NCI-H1436 treated with DMSO at 0.1 percent for 48 hours (cell line): ENCODE measurements at regions not wholly inside any gene's neighbourhood (a gene's known extent, or its start where the extent isn't known, plus 50 kb on each side); places are given as distances from the start of the nearest gene placed in this dataset.
"Not testable (repeated sequence)": the region's sequence is repeated elsewhere in the genome, so short reads cannot be mapped to it uniquely, and the experiment has no call there.

Source experiments
- DNase-seq: peaks from one replicate; lab custom pipeline; 2025; lab: John Stamatoyannopoulos, UW

GRCh38 chr9:104980039-104980654 lies 52.2 kb upstream of the ABCA1 start:
- DNase-seq: no peak

- DNase-seq: no peak
Observed at GRCh38 chr9:104981543-104982129, 53.7 kb upstream of the ABCA1 start.

DNA sequence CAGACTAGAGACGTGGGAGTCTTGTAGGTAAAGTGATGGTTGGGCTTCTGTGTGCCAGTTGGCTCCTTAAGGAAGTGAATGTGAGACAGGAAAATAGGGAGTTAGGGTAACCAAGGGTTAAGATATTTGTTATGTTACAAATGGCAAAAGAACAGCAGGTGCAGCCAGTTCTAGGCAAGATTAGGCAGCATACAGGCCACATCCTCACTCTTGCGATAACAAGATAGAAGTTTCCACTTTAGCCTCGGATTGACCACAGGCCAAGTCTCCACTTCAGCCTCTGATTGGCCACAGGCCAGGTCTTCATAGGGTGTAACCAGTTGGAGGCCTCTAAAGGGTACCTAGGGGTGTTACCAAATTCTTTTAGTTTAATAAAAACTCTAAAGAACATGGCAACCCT lies 54.6 kb upstream of the ABCA1 start:
- DNase-seq: no peak

DNA sequence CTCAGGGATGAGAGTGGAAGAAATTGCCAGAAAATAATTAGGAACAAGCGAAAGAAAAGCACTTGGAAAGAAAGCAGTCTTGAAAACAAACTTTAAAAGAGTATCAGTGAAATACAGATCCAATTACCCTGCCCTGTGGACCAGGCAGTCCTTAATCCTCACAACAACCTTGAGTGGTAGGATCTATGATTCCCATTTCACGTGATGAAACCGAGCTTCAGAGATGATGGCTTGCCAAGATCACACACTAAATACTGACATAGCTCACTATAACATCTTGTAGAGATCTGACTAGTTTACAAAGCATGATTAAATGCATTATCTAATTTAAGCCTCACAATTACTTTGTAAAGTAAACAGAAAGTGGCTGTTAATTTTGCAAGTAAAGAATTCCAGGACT lies 55.5 kb upstream of the ABCA1 start:
- DNase-seq: no peak

- no peak for DNase-seq
Observed at GRCh38 chr9:104984121-104984520, 56.2 kb upstream of the ABCA1 start.

- DNase-seq: no peak
Observed at GRCh38 chr9:104984542-104984941, 56.6 kb upstream of the ABCA1 start.

- no peak for DNase-seq
Observed at GRCh38 chr9:104984948-104985347, 57.0 kb upstream of the ABCA1 start.

DNA sequence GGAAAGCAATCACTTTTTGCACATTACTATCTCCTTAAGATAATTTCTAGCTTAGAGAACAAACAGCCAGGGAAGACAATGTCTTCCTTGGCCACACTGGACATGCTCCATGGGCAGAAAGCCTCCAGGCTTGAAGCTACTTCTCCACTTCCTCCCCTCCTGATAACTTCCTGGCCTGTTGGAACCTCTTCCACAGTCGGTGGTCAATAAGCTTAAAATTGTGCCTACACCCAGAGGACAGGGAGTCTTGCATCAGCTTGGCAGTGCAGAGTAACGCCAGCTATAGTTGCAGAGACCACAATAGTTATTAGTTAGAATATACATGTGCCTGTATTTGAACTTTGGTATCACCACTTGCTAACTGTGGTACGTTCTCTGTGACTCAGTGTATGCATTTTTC lies 58.1 kb upstream of the ABCA1 start:
- DNase-seq: no peak

- DNase-seq: no peak
Observed at GRCh38 chr9:104987743-104988142, 59.8 kb upstream of the ABCA1 start.

- DNase-seq: no peak
Observed at GRCh38 chr9:104988539-104988938, 60.6 kb upstream of the ABCA1 start.

GRCh38 chr9:104991144-104991953 lies 63.4 kb upstream of the ABCA1 start:
- no peak for DNase-seq

- DNase-seq: no peak
Observed at GRCh38 chr9:104992659-104993058, 64.7 kb upstream of the ABCA1 start.

DNA sequence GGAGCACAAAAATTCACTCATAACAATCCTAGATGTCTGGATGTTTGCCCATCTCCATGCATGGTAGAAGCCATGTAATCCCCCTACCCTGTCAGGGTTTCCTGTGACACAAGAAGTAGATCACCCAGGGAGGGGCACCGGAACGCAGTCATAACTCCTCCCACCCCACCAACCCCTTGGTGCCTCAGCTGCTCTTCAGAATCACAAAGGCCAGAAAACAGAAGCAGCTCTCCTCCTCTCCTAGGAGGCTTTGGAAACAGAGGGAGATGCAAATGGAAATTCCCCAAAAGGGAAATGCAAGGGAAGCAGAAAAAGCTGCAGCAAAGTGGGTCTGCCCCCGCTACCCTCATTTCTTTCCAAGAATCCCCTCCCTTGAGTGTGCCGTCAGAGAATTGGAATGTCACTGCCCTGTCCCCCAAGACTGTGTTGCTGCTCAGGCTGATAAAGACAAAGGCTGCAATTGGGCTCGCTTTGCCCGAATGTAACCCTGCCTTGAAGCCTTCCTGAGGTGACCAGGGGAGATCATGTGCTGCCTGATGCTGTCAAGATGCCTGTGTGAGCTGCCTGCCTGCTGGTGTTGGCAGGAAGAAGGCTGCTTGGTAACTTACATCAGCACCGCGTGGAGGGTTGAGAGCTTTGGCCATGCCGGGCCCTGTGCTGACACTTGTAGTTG lies 65.5 kb upstream of the ABCA1 start:
- DNase-seq: no peak

DNA sequence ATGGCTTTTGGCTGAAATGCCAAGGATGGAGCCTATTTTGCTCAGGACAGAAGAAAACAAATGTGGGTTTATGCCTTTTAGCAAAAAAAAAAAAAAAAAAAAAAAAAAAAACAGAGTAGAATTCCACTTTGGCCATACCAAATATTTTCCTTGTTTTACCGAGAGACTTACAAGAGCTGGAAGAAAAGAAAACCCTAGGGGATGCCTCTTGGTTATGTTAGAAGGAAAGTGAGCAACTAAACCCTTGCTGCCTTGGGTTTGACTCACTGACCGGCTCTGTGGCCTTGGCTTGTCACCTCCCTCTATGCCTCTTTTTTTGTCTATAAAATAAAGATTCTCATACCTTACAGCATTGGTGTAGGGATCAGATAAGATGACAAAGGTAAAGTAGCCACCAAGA lies 69.6 kb upstream of the ABCA1 start:
- DNase-seq: no peak

- DNase-seq: no peak
Observed at GRCh38 chr9:104999136-104999535, 71.2 kb upstream of the ABCA1 start.

DNA sequence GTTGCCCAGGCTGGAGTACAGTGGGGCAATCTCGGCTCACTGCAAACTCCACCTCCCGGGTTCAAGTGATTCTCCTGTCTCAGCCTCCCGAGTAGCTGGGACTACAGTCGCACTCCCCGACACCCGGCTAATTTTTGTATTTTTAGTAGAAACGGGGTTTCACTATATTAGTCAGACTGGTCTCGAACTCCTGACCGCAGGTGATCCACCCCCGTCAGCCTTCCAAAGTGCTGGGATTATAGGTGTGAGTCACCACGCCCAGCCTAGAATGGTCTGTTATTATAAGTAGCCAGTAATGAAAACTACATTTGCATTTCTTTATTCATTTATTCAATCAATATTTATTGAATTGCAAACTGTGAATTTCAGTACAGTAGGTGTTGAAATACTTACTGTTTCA lies 72.6 kb upstream of the ABCA1 start:
- not testable (repeated sequence) for DNase-seq

GRCh38 chr9:105004466-105005090 lies 76.6 kb upstream of the ABCA1 start:
- DNase-seq: no peak

GRCh38 chr9:105005186-105005585 lies 77.2 kb upstream of the ABCA1 start:
- no peak for DNase-seq

- no peak for DNase-seq
Observed at GRCh38 chr9:105006514-105006913, 78.6 kb upstream of the ABCA1 start.

DNA sequence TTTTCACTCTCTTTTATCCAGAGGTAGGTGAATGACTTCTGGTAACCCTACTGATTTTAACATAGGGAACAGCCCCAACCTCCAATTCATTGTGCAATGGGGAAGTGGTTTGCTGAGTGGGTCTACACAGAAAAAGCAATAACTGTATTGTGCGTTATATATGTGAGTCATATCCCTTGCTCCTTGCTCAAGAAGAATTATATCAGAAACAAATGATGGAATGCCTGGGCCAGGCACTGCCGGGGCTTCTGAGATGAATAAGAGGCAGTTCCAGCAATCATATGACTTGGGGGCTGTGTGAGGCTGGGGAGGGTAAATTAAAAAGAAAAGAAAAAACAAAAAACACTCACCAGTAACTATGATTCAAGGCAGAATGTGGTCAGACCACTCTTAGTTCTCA lies 79.2 kb upstream of the ABCA1 start:
- no peak for DNase-seq

DNA sequence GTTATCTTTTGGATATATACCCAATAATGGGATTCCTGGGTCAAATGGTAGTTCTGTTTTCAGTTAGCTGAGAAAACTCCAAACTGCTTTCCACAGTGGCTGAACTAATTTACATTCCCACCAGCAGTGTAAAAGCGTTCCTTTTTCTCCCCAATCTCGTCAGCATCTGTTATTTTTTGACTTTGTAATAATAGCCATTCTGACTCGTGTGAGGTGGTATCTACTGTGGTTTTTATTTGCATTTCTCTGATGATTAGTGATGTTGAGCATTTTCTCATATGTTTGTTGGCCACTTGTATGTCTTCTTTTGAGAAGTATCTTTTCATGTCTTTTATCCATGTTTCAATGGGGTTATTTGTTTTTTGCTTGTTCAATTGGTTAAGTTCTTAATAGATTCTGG lies 82.1 kb upstream of the ABCA1 start:
- not testable (repeated sequence) for DNase-seq

DNA sequence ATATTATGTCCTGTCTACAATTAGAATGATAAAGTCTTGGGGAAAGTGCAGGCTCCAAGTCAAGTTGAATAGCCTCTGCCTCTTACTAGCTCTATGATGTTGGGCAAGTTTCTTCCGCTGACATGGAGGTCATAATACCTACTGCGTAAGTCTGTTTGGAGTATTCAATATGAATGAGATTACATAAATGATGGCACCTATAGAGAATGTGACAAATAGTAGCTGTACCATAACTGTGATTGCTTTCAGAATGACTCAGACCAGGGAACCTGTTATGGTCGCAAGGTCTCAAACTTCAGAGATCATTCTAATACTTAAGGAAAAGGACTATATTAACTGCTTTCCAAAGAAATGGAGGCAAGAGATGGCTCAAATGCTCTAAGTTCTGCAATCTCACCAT lies 94.0 kb upstream of the ABCA1 start:
- DNase-seq: no peak
